Tibial nerve (tissue), 4 donors: ENCODE measurements at regions not wholly inside any gene's neighbourhood (a gene's known extent, or its start where the extent isn't known, plus 50 kb on each side); places are given as distances from the start of the nearest gene placed in this dataset.

Experiments used
- CTCF ChIP-seq, 5 experiments: fragments of 200-600 bp in 3 of 5; fragments of 450-650 bp in 2 of 5; sonication (generic) in 3 of 5; IDR thresholded peaks; one replicate each; pipeline ENCODE4 v1.5.1; 2016 to 2019; ENCODE audit warnings: antibody characterized with exemption in 5 of 5, mild to moderate bottlenecking in 3 of 5, moderate library complexity in 2 of 5
- EP300 ChIP-seq, 2 donors: sonication (generic); formaldehyde crosslinking; IDR thresholded peaks; one replicate each; pipeline ENCODE4 v1.6.1; 2017; ENCODE audit warnings: antibody characterized with exemption in 2 of 2, mild to moderate bottlenecking in 1 of 2
- POLR2A ChIP-seq, 2 donors: fragments of 450-650 bp; IDR thresholded peaks; one replicate each; pipeline ENCODE4 v1.6.1; 2017; ENCODE audit warnings: antibody characterized with exemption in 2 of 2, mild to moderate bottlenecking in 2 of 2, moderate library complexity in 2 of 2

- TF ChIP-seq EP300 (IDR thresholded peaks at IDR 0.05) (no peak), CTCF (IDR thresholded peaks at IDR 0.05) (no peak), POLR2A (IDR thresholded peaks at IDR 0.05) (no peak)
Observed at GRCh38 chr22:23400286-23400981, 179.7 kb downstream of the IGLL1 start.
